Subcutaneous abdominal adipose tissue (tissue), 5 donors: ENCODE measurements at regions not wholly inside any gene's neighbourhood (a gene's known extent, or its start where the extent isn't known, plus 50 kb on each side); places are given as distances from the start of the nearest gene placed in this dataset.
"Not testable (repeated sequence)": the region's sequence is repeated elsewhere in the genome, so short reads cannot be mapped to it uniquely, and the experiment has no call there.

Experiments
- H3K27ac ChIP-seq: one replicate; pipeline ENCODE4 v1.7.0; 2013; ENCODE audit warnings: low read depth, mild to moderate bottlenecking, inconsistent platforms, low read length, moderate library complexity
- H3K27me3 ChIP-seq, 5 donors: one replicate each; pipeline ENCODE4 v1.7.0; 2013; ENCODE audit warnings: low read length in 5 of 5, inconsistent platforms in 1 of 5; ENCODE audit not compliant: control insufficient read depth in 5 of 5, insufficient read depth in 4 of 5
- H3K36me3 ChIP-seq, 5 donors: one replicate each; pipeline ENCODE4 v1.7.0; 2013; ENCODE audit warnings: low read length in 5 of 5; ENCODE audit not compliant: control insufficient read depth in 5 of 5, insufficient read depth in 5 of 5
- H3K4me1 ChIP-seq, 5 donors: one replicate each; pipeline ENCODE4 v1.7.0; 2013; ENCODE audit warnings: low read length in 5 of 5, mild to moderate bottlenecking in 3 of 5, moderate library complexity in 1 of 5; ENCODE audit not compliant: control insufficient read depth in 5 of 5, insufficient read depth in 5 of 5
- H3K4me3 ChIP-seq, 5 donors: one replicate each; pipeline ENCODE4 v1.7.0; 2013; ENCODE audit warnings: low read length in 5 of 5, low read depth in 1 of 5
- H3K9ac ChIP-seq, 5 donors: one replicate each; pipeline ENCODE4 v1.7.0; 2013; ENCODE audit warnings: low read length in 5 of 5, mild to moderate bottlenecking in 4 of 5, moderate library complexity in 3 of 5
- H3K9me3 ChIP-seq, 5 donors: one replicate each; pipeline ENCODE4 v1.7.0; 2013; ENCODE audit warnings: low read length in 5 of 5; ENCODE audit not compliant: control insufficient read depth in 5 of 5
- donor health status: healthy.
- donor health status: healthy.
- donor health status: healthy.
- donor health status: healthy.
- donor health status: healthy.

DNA sequence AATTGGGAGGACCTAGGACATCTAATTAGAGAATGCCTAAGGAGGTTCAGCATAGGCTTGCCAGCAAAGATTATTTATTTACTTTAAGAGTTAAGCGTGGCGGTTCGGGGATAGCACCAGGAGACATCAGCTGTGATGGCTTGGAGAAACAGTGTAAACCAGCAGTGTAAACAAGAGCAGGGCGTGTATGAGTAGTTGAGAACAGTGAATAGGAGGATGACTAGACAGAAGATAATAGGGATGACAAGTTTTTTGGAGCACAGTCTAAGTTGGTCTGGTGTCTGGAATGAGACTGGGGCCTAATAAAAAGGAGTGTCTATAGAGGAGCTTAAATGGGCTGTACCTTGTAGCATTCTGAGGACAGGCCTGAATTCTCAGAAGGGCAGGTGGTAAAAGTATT, 338.4 kb upstream of the HTR1E start:
- not testable (repeated sequence) for H3K4me3 ChIP-seq, H3K36me3 ChIP-seq, H3K4me1 ChIP-seq, H3K27ac ChIP-seq, H3K27me3 ChIP-seq, H3K9ac ChIP-seq, H3K9me3 ChIP-seq

DNA sequence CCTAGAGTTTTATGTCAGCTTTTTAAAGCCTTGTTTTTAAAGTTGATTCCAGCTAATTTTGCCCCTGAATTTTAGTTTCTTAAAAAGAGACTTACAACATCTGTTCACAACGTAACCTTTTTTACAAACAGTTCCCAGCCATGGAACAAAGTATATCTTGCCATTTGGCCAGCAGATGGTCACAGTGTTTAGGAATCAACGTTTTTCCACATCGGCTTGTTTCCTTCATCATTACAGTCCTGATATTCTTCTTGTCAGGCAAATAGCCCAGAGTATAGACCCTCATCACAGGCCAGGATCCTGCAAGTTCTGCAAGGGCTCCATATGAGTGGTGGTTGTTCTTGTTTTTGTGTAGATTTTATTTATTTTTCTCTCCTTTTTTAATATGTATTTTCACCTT, 341.7 kb upstream of the HTR1E start:
- H3K4me3 ChIP-seq: no peak overlapping the region
- no peak overlapping the region for H3K27ac ChIP-seq
- H3K27me3 ChIP-seq: no peaks in the 10 kb centered on the region
- no peaks in the 10 kb centered on the region for H3K36me3 ChIP-seq
- H3K4me1 ChIP-seq: no peaks in the 10 kb centered on the region
- H3K9ac ChIP-seq: no peak overlapping the region
- no peaks in the 10 kb centered on the region for H3K9me3 ChIP-seq

DNA sequence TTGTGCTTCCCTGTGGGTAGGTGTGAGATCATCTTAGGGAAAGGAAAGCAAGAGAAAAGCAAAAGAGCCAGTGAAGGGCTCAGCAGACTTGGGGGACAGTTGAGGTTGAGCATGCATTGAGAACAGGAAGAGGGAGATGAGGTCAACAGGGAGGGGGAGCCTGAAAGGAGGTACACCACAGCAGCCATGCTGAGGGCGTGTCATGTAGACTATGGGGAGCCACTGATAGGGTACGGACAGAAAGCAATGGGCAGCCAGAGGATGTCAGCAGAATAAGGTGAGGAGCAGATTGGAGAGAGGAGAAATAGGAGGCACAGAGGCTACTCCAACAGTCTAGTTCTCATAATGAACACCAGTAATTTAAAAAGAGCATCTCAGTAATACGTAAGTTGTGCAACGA, 351.1 kb upstream of the HTR1E start:
- no peaks in the 10 kb centered on the region for H3K36me3 ChIP-seq
- H3K27ac ChIP-seq: no peak overlapping the region
- H3K9ac ChIP-seq: no peak overlapping the region
- no peak overlapping the region for H3K4me3 ChIP-seq
- H3K27me3 ChIP-seq: no peaks in the 10 kb centered on the region
- H3K9me3 ChIP-seq: peaks cover 2 to 24% (median 18%) of the 10 kb centered on the region in 5 donors
- H3K4me1 ChIP-seq: no peaks in the 10 kb centered on the region

DNA sequence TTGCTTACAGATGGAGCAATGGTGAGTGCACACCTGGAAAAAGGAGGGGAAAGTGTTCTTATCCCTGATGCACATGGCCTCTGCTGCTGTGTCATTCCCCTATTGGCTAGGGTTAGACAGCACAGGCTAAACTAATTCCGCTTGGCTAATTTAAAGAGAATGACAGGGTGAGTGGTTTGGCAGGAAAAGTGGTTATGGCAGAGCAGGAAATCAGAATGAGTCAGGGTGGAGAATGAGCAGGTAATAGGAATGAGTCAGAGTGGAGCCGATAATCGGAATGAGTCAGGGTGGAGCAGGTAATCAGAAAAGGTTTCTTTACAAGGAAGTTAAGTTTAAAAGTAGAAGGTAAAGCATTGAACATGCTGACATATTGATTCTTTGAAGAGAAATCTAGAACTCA, 355.5 kb upstream of the HTR1E start:
- H3K27ac ChIP-seq: no peak overlapping the region
- no peaks in the 10 kb centered on the region for H3K27me3 ChIP-seq
- no peaks in the 10 kb centered on the region for H3K36me3 ChIP-seq
- H3K4me3 ChIP-seq: no peak overlapping the region
- no peaks in the 10 kb centered on the region for H3K4me1 ChIP-seq
- H3K9me3 ChIP-seq: peaks cover 2 to 27% (median 22%) of the 10 kb centered on the region in 5 donors
- no peak overlapping the region for H3K9ac ChIP-seq

DNA sequence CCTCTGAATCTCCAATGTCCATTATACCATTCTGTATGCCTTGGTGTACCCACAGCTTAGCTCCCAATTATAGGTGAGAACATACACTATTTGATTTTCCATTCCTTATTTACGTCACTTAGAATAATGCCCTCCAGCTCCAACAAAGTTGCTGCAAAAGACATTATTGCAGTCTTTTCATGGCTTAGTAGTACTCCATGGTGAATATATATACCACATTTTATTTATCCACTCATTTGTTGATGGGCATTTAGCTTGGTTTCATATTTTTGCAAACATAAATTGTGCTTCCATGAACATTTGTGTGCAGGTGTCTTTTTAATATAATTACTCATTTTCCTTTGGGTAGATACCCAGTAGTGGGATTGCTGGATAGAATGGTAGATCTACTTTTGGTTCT, 374.1 kb upstream of the HTR1E start:
- H3K27me3 ChIP-seq: no peaks in the 10 kb centered on the region

DNA sequence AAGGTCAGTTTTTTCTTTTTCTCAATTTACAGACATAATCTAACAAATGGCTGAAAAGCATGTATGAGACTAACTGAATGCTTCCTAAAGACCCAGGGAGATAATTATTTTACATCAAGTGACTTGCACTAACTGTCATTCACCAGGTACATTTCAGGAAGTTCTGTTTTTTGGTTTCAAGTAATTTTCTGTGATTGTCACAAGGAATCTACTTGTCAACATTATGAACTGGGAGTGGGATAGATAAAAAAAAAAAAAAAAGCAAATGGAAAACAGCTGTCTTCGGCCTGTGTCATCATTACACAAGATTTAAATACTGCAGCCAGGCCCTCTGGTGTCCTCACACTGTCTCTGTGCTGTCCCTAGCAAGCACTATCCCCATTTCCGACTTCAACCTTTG, 379.0 kb upstream of the HTR1E start:
- Histone ChIP-seq H3K9ac (no peak overlapping the region), H3K36me3 (no peaks in the 10 kb centered on the region), H3K9me3 (peaks cover 0 to 8% (median 4%) of the 10 kb centered on the region in 5 donors), H3K4me3 (no peak overlapping the region), H3K27ac (no peak overlapping the region), H3K4me1 (no peaks in the 10 kb centered on the region), H3K27me3 (no peaks in the 10 kb centered on the region)

More for the DNA sequence above, 374.1 kb upstream of the HTR1E start:
- no peaks in the 10 kb centered on the region for H3K4me1 ChIP-seq
- no peak overlapping the region for H3K4me3 ChIP-seq
- H3K36me3 ChIP-seq: no peaks in the 10 kb centered on the region
- H3K9ac ChIP-seq: no peak overlapping the region
- H3K9me3 ChIP-seq: peaks cover 0 to 10% (median 7%) of the 10 kb centered on the region in 5 donors
- no peak overlapping the region for H3K27ac ChIP-seq

DNA sequence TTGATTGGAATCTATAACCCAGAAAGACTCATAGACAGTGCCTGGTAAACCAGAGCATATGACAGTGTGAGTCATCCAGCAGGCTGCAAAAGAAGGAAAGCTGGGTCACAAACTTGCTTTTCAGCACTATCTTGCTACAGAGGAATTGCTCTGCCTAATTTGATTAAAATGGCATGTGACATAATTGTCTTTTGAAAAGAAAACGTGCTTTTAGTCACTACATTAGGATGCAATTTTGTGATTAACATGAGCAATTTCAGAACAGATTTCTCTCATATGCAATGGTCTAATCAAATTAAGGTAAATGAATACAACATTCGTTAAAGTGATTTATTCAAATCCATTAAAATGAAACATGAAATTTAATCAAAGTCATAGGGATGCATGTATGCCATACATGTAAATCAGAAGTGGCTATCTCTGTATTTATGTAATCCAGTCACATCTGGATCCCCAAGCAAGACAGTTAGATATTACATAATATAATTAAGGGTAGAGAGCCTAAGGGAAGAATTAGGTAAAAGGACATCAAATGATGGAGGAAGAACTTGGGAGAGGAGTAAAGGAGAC, 400.0 kb upstream of the HTR1E start:
- no peak overlapping the region for H3K4me3 ChIP-seq
- H3K36me3 ChIP-seq: no peaks in the 10 kb centered on the region
- no peaks in the 10 kb centered on the region for H3K4me1 ChIP-seq
- H3K9me3 ChIP-seq: peaks cover 0 to 7% (median 0%) of the 10 kb centered on the region in 5 donors
- H3K27me3 ChIP-seq: no peaks in the 10 kb centered on the region
- H3K9ac ChIP-seq: no peak overlapping the region
- H3K27ac ChIP-seq: no peak overlapping the region

DNA sequence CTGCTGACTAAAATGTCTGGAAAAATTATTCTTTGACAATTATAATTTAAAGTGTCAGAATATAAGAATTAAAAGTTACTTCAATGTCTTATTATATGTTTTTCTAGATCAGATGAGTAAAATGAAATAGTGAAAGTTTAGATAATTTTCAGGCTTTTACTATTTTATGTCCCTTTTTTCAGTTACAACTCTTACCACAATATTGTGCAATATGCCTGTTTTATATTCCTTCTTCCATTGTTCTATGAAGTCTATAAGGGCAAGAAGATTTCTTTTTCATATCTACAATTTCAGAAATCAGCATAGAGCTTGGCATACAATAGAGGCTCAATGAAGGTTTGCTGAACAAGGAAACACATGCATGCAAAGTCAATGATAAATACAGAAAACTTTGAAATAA, 401.2 kb upstream of the HTR1E start:
- Histone ChIP-seq H3K4me3 (no peak overlapping the region), H3K9ac (no peak overlapping the region), H3K4me1 (no peaks in the 10 kb centered on the region), H3K27me3 (no peaks in the 10 kb centered on the region), H3K27ac (no peak overlapping the region), H3K36me3 (no peaks in the 10 kb centered on the region), H3K9me3 (peaks cover 0 to 7% (median 0%) of the 10 kb centered on the region in 5 donors)

DNA sequence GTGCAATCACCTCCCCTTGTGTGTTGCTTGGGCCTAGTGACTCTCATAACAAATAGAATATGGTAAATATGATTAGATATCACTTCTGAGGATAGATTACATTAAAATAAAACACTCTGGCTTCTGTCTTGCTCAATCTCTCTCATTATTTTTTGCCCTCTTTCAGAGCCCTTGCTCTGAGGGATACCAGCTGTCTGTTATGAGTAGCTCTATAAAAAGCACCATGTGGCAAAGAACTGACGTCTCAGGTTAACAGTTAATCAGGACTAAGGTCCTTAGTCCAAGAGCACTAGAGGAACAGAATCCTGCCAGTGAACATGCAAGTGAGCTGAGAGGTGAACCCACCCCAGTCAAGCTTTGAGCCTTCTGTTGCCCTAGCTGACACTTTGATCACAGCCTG, 402.2 kb upstream of the HTR1E start:
- Histone ChIP-seq H3K4me3 (no peak overlapping the region), H3K9ac (no peak overlapping the region), H3K4me1 (no peaks in the 10 kb centered on the region), H3K9me3 (peaks cover 0 to 7% (median 0%) of the 10 kb centered on the region in 5 donors), H3K27ac (no peak overlapping the region), H3K27me3 (no peaks in the 10 kb centered on the region), H3K36me3 (no peaks in the 10 kb centered on the region)

DNA sequence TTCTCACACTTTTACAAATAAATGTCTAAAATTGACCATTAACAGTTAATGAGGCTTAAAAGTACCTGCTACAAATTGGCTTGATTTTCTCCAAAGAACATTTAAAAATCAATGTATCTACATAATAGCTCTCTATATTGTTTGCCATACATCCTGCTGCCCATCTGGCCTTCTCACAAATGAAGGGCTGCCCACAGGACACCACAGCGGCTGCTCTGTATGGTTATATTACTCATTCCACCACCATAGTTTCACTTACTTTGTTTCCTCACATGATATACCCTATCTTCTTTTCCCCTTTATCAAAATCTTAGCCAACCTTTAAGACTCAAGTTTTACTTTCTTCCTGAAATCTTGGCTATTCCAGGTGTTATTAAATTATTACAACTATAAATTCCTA, 407.7 kb upstream of the HTR1E start:
- Histone ChIP-seq H3K4me3 (no peak overlapping the region), H3K36me3 (no peaks in the 10 kb centered on the region), H3K27me3 (no peaks in the 10 kb centered on the region), H3K9me3 (peaks cover 2 to 17% (median 12%) of the 10 kb centered on the region in 5 donors), H3K9ac (no peak overlapping the region), H3K4me1 (no peaks in the 10 kb centered on the region), H3K27ac (no peak overlapping the region)

DNA sequence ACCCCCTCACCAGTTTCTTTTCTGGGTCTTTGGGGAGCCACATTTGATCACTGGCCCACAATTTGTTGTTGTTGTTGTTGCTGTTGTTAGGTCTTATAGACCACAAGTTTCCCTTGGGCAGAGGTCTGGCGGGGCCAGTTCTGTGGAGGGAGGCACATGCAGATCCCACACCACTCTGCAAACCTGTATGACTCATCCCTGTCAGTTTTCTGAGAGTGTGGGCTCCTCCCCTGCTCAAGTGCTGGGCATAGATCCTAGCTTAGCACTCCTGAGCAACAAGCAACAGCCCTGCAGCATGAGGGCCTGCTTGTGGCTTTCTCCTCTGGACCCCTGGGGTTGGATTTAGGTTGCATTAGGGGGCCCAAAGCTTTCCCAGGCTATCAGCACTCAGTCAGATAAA, 411.1 kb upstream of the HTR1E start:
- Histone ChIP-seq H3K9ac (no peak overlapping the region), H3K27me3 (no peaks in the 10 kb centered on the region), H3K4me1 (no peaks in the 10 kb centered on the region), H3K36me3 (no peaks in the 10 kb centered on the region), H3K4me3 (no peak overlapping the region), H3K9me3 (peaks cover 2 to 21% (median 12%) of the 10 kb centered on the region in 5 donors), H3K27ac (no peak overlapping the region)
